Fibroblast of skin of back (primary cell): ENCODE measurements at regions not wholly inside any gene's neighbourhood (a gene's known extent, or its start where the extent isn't known, plus 50 kb on each side); places are given as distances from the start of the nearest gene placed in this dataset.

Source experiments
- DNase-seq: peaks from one replicate; pipeline ENCODE4 v3.0.0-alpha.2; 2013

DNA sequence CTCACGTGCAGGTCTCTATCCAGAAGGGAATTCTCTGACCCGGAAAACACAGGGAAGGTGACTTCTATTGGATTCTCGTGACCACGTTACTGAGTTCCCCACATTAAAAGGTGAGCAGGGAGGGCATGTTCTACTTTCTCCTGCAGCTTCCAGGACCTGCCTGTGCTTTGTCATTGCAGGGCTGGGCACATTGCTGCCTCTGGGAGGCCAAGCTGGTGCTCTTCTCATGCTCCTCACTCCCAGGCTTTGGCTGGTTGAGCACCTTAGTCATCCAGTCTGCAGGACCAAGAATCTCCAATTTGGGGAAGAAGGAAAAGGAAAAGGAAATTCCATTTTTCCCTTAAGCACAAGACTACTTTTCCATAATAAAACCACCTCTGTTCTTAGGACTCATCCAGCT is 86.5 kb upstream of the TMEM72 start:
- no peak for DNase-seq

DNA sequence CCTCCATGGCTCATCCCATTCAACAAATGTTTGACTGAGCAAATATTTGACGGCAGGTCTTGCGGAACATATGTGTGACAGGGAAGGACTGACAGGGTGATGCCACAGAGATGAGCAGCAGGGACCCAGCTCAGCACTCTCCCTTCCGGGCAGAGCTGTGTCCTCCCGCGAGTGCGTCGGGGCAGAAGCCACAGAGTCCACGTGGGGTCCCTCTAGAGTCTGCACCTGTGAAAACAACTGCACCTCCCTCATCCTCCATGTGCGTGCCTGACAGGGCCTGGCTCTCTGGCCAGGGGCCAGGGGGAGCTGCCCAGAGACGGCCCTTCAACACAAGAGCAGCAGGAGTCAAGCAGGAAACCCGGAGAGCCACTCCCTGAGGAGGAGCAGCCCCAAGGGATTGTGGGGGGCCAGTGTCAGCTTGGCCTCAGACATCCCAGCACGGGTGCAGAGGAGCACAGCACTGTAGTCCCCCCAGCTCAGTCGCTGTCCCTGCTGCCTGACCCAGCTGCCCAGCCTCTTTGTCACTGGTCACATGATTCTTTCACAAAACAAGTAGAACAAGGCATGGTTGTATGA is 83.6 kb upstream of the TMEM72 start:
- DNase-seq, result no peak

DNA sequence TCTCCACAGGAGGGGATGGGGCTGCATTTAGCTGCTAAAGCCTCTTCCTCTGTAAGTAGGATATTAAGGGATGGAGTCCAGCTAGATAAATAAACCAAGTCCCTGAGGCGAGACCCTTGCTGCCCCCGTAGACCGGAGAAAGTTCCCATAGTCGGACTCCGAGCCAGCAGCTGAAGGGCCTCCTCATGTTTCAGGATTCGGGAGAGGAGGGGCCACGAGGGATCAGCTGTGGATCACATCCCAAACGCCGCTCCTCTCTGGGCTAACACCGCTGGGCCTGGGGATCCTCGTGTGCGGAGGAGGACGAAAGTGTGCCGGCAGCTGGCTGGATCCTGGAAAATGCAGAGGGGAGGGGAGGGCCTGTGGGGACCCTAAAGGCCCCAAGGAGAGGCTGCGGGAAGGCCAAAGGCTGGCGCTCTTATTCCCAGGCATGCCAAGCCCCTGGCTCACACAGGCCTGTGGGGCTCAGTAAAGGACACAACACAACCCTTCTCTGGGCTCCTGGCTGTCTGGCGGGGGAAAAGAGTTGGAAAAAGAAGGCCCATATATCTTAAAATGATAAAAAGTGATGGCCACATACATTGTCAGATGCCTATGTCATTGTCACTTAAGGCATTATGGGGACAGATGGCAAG is 82.5 kb upstream of the TMEM72 start:
- DNase-seq, result no peak

DNA sequence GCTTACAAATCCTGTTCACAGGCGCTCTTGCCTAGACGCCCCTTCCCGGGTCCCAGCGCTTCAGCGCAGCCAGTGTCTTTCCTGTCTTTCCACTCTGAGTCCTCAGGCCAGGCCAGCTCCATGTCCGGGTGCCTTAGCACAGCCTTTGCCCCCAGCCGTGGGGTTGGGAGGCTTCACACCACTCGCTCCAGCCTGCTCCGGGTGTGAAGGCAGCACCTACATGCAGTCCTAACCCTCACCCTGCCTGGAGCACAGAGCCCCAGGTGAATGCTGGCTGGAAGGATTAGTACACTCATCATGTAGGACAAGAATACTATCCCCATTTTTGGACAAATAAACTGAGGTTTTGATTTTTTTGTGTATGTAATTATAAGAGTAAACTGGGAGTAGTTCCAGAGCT is 81.7 kb upstream of the TMEM72 start:
- no peak for DNase-seq

DNA sequence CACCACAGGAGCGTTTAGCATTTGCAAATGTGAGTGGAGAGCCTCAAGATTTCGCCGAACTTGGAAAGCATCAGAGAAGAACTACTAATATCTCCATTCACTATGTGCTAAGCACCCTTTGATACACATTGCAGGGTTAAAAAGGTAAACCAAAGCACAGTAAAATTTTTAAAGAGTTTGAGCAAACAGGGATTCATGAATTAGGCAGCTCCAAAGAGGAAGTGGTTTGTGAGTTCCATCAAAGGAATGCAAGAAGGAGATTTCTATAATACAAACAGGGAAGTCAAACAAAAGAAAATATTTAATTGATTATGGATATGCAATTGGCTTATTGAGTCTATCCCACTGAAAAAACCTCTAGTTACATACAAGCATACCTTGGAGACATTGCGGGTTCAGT is 81.1 kb upstream of the TMEM72 start:
- DNase-seq, result peak; percentile 78

DNA sequence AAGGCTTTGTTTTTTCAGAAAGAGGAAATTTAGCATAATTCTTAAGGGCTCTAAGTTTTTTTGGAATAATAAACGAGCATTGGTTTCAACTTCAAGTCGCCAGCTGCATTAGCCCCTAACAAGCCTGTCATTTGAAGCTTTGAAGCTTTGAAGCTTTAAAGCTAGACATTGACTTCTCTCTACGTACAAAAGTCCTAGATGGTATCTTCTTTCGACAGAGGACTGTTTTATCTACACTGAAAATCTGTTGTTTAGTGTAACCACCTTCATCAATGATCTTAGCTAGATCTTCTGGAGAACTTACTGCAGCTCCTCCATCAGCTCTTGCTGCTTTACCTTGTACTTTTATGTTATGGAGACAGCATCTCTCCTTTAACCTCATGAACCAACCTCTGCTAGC is 79.6 kb upstream of the TMEM72 start:
- no peak for DNase-seq

DNA sequence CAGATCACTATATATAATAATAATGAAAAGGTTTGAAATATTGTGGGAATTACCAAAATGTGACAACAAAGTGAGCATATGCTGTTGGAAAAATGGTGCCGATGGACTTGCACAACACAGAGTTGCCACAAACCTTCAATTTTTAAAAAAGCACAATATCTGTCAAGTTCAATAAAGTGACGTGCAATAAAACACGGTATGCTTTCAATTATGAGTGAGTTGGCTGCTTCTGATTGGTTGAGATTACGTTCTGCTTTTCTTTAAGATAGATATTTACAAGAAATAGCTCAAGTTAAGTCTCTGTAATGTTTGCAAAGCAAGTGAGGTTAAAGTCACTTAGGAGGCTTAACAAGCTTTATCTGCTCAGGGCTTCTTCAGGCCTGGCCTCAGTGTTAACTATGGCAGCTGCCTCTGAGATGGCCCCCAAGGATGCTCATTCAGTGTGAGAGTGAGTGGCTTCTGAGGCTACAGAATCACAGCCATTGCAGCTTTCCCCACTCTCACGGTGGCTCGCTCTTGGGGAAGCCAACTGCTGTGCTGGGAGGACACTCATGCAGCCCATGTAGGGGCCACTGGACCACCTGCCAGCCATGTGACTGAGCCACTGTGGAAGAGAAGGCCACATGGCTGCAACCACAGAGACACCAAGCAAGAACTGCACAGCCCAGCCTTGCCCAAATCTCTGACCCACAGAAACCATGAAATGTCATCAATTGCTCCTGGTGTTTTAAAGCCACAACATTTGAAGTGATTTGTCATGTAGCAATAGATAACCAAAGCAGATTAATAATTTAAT is 78.3 kb upstream of the TMEM72 start:
- no peak for DNase-seq

DNA sequence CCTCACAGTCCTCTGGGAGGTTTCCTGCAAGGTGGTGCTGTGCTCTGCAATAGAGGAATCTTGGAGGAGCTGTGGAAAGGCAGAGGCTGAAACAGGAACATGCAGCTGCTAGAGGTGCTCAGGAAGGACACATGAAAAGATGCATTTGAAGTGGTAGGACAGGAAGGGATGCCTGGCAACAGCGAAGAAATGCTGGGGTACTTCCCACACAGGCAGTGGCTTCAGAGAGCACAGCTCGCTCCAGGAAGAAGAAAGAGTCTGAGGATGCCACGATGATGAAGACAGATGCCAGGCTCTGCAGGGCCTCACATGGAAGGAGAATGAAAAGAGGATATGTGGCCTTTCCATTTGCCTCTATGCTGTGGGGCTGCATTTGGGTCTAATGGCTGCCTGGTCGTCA is 77.0 kb upstream of the TMEM72 start:
- no peak for DNase-seq

DNA sequence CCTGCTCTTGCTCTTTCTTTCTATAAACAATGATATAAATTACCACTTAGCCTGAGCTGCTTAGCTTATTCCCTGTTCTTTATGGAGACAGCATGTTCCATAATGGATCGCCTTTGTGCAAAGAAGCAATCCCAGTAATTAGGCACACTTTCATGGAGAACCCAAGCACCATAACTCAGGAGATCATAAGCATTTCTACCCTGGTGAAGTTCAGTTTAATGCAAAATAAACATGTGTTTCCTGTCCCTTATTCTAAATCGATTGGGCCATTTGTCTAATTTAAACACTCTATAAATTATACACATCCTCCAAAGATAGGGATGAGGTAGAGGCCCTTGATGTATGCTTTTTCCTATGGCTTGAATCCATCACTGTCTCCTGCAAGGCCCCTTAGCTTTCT is 75.8 kb upstream of the TMEM72 start:
- no peak for DNase-seq

DNA sequence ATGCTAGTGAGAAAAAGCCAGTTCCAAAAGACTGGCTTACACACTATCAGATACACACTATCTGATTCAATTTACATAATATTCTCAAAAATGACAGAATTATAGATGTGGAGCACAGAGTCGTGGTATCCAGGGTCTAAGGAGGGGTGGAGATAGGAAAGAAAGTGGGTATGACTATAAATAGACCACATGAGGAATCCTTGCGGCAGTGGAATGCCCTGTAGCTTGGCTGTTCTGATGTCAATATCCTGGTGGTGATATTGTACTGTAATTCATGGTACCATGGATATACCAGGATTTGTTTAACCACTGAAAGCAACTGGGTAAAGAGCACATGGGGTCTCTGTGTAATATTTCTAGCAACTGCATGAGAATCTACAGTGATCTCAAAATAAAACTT is 67.7 kb upstream of the TMEM72 start:
- DNase-seq, result no peak

DNA sequence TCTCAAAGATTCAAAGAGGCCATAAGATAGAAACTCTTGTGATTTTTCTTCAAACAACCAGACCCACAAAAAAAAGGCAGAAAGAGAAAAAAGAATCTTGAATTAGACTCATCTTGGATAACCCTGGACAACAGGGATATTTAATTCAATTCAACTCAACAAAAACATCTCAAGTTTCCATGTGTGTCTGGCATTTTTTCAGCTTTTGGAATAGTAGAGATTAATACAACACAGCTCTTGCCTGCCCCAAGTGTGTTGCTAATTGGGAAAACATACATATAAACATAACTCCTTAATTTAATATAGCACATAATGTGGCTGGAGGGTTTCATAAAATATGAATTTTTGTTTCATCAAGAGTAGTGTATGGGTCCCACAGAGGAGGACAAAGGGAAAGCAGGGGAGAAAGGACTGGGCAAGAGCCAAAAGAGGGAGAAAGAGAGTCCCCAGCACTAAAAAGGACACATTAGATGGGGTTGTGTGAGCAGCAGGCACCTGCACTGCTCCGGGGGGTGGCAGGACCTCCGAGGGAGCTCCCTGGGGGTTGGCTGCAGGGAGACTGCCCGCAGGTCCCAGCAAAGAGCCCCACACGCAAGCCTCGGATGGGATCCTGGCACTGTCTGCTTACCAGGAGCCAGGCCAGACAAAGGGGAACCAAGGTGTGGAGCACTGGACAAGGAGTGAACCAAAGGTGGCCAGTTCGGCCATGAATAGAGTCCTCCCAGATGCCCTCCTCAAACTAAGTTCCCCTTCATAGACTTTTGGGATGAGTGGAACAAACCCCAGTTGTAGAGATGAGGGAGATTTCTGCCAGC is 65.6 kb upstream of the TMEM72 start:
- no peak for DNase-seq

DNA sequence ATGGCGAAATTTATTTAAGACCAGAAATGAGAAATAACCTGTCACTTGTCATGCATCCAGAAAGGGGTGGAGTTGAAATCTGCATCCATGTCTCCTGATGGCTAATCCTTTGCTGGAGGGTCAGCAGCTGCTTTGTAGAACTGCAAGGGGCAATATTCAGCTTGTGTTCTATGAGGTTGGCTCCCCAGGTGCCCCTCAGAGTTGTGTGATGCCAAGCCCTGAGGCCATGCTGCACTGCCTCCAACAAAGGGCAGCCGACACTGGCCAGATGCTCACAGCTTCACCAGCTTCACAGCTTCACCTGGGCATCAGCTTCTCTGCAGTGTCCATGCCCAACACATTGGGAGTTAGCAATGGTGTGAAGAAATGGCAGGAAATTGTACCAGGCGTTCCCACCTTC is 64.0 kb upstream of the TMEM72 start:
- no peak for DNase-seq

DNA sequence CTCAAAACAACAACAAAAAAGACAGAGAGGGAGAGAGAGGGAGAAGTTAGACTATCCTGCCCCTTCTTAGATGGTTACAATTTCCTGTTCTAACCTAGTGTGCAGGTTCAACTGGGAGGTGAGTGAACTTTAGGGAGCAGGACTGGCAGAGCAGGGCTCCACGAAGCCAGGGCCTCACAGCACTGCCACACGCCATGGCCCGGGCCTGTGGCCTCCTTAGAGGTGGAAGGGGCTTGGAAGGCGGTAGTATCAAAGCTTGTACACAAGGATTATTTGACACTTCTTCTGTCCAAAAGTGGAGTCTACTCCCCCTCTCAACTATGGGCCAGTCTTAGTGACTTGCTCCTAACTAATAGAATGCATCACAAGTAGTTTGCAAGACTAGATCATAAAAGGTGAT is 62.9 kb upstream of the TMEM72 start:
- no peak for DNase-seq

DNA sequence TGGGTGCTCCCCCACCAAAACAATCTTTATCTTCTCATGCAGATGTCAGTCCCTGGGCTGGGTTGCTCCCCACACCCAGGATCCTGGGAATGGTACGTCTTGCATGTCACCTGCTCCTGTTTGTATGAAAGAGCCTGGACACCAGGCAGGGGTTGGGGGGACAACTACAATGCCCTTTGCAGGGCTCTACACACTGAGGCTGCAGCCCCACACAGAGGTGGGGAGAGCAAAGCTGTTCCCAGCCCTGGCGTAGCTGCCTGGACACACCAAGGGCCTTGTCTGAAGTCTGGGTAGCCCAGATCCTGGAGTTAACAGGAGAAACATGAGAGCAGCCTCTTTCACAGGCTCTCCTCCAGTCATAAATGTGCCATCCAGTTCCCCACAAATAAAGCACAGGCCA is 61.2 kb upstream of the TMEM72 start:
- no peak for DNase-seq

DNA sequence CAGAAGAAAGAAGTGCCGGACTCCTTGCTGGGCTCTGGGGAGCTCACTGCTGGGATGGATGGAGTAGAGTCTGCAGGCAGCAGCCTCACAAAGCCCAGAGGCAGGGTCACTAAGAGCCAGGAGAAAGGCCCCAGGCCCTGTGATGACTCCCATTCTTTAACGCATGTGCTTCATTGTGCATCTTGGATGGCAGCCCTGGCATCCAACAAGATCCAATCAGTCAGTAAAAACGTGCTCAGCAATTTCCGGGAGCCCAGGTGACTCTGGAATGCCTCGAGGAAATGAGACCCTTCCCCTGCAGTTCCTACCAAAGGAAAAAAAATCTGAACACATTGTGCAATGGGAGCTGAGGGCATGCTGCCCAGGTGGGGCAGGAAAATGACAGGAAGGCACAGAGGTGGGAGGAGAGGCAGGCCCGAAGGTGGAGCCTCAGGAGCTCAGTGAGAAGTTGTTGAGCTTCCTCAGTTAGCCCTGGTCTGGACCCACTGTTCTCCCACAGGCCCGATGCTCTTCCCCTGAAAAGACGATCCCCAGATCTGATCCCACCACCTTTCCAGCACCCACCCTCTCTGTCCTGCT is 60.7 kb upstream of the TMEM72 start:
- no peak for DNase-seq

DNA sequence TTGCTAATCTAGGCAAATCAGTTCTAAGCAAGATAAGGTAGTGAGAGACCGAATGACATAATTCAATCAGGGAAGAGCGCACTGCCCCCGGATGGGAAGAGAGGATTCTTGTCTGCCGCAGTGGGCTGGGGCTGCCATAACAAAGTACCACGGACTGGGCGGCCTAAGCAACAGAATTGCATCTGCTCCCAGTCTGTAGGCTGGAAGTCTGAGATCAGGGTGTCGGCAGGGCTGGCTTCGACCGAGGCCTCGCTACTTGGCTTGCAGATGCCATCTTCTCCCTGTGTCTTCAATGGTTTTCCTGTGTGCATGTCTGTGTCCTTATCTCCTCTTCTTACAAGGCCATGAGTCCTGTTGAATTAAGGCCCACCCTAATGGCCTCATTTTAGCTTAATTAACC is 59.7 kb upstream of the TMEM72 start:
- DNase-seq, result no peak

DNA sequence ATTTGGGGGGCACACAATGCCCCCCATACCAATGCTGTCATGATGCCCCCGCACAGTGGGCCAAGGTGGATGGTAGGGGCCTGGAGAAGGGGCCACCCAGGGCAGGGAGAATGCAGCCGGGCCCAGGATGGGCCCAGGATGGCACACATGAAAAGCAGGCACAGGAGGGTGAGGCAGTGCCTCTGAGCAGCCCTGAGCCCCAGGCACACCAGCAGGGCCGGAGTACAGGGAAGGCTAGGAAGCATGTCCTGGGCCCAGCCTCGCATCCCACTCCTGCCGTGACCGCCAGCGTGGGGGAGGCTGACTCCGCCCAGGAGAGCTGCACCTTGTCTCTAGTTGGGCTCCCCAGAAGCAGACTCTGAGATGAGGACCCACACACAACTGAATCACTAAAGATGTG is 59.3 kb upstream of the TMEM72 start:
- DNase-seq, result no peak

DNA sequence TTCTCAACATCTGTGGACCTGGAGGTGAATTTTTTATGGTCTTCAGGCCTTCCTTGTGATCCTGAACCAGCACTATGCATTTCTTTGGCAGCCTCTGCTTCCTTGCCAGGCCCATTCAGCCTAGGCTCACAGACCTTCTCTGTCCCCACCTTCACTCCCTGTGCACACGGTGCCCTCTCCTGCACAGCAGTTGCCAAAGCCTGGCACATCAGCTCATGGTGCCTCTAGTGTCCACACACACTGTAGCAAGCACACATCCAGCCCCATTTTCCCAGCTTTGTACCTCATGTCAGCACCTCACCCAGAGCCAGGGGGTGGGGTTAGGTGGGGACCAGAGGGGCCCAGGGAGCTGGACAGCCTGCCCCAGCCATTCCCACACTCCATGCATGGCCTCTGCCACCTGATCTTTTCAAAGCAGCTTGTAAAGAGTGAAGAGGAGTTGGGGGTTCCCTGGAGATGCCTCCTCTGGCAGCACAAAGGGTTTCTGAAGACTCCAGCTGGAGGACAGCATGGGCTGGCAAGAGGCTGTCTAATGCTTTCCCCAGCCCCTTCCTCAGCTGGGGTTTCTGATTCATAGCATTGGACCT is 57.9 kb upstream of the TMEM72 start:
- DNase-seq, result peak; percentile 64

DNA sequence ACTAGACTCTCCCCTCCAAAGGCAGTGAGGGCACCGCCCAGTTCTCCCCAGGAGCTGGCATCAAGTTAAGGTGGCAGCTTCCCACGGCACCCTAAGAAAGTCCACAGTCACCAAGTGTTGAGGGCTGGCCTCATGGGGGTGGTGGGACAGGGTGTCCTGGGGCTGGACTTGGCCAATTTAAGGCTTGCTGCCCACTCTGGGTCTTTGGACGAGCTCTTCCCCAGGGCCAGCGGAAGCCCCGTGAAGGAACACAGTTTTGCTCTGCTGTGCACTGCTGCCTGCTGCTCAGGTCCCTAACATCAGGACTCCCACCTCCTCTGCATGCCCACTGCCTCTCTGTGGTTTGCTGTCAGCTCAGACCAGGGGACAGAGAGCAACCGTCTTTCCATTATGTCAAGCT is 57.3 kb upstream of the TMEM72 start:
- DNase-seq, result no peak

DNA sequence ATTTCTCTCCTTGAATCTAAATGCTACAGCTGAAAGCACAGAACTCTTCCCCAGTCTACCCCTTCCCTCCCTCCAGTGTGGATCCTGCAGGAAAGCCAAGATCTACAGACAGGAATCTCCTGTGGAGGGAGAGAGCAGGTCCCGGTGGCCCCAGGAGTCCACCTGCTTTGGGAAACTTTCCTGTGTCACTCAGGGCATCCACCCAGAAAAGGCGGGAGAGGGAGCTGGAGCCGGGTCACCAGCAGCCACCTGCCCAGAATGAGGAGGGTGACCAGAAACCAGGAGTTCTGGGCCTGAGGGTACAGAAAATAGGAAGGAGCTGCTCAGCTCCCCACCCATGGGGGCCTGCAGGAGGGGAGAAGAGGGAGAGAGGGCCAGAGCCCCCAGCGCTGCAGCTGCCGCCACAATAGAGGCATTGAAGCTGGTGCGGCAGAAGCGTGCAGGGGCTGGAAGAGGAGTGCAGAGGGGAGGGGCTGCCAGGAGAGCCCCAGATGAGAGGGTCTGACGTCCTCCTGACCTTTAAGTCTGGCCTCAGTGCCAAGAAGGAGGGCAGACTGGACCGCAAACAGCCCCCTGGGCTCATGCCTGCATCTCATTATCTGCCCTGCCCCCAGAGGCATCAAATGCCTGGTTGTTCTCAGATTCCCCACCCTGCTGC is 56.3 kb upstream of the TMEM72 start:
- no peak for DNase-seq

DNA sequence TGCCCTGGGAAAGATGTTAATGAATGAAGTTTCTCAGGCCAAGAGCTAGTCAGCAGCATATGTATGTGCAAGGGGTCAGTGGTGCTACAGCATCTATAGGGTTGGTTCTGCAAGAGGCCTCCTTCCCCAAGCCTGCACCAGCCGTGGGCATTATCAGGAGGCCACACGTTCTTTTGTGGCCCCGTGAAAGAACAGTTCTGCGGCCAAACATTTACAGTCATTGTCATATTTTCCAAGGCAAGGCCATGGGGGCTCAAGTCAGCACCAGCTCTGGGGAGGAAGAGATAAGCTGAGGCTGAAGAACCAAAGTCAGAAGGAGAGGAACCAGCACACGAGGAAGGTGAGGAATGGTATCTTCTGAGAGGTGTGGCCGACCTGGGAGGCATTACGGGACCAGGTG is 54.4 kb upstream of the TMEM72 start:
- DNase-seq, result no peak
